Prostate gland (tissue), 2 donors: ENCODE measurements at regions not wholly inside any gene's neighbourhood (a gene's known extent, or its start where the extent isn't known, plus 50 kb on each side); places are given as distances from the start of the nearest gene placed in this dataset.
"Not testable (repeated sequence)": the region's sequence is repeated elsewhere in the genome, so short reads cannot be mapped to it uniquely, and the experiment has no call there.

Experiments
- DNase-seq: peaks from one replicate; pipeline ENCODE4 v3.0.0-alpha.2; 2019; ENCODE audit warnings: low spot score
- H3K27ac ChIP-seq, 2 donors: fragments of 200-600 bp; sonication (generic); 2 replicates each; pipeline ENCODE4 v1.5.1; 2017 to 2019
- H3K27me3 ChIP-seq: fragments of 200-600 bp; sonication (generic); replicated peaks from 2 replicates; pipeline ENCODE4 v1.5.1; 2019; ENCODE audit not compliant: insufficient read depth
- H3K36me3 ChIP-seq, 2 donors: fragments of 200-600 bp; sonication (generic); 1 replicate in 1 of 2; 2 replicates in 1 of 2; pipeline versions ENCODE4 v1.5.1 to v1.8.1; 2017 to 2019
- H3K4me1 ChIP-seq: fragments of 200-600 bp; sonication (generic); replicated peaks from 2 replicates; pipeline ENCODE4 v1.5.1; 2019
- H3K4me3 ChIP-seq, 2 donors: fragments of 200-600 bp; sonication (generic); 2 replicates each; pipeline ENCODE4 v1.5.1; 2017 to 2019
- H3K9me3 ChIP-seq: fragments of 200-600 bp; sonication (generic); 2 replicates; pipeline ENCODE4 v1.5.1; 2017
- POLR2A ChIP-seq: fragments of 450-650 bp; IDR thresholded peaks from one replicate; pipeline ENCODE4 v1.6.1; 2016; ENCODE audit warnings: antibody characterized with exemption, mild to moderate bottlenecking
- POLR2AphosphoS5 ChIP-seq: sonication (generic); formaldehyde crosslinking; IDR thresholded peaks from one replicate; pipeline ENCODE4 v1.6.1; 2017; ENCODE audit warnings: antibody characterized with exemption
- WGBS: methylation state at CpG from one replicate; pipeline ENCODE4 v1.1.5; 2018; 5-methylcytosine and 5-hydroxymethylcytosine counted together
- intact Hi-C: fragments of 100-400 bp; cut with DNase I; formaldehyde crosslinking; loops from one replicate; pipeline ENCODE4 v1.14.2; 2022
- TF ChIP-seq, protein P1 (sequence below), 4 experiments: fragments of 200-600 bp in 2 of 4; fragments of 450-650 bp in 2 of 4; sonication (generic) in 2 of 4; IDR thresholded peaks; 1 replicate in 3 of 4; 2 replicates in 1 of 4; pipeline ENCODE4 v1.5.1; 2016 to 2019; ENCODE audit warnings: antibody characterized with exemption in 4 of 4, mild to moderate bottlenecking in 2 of 4, moderate library complexity in 2 of 4

DNA sequence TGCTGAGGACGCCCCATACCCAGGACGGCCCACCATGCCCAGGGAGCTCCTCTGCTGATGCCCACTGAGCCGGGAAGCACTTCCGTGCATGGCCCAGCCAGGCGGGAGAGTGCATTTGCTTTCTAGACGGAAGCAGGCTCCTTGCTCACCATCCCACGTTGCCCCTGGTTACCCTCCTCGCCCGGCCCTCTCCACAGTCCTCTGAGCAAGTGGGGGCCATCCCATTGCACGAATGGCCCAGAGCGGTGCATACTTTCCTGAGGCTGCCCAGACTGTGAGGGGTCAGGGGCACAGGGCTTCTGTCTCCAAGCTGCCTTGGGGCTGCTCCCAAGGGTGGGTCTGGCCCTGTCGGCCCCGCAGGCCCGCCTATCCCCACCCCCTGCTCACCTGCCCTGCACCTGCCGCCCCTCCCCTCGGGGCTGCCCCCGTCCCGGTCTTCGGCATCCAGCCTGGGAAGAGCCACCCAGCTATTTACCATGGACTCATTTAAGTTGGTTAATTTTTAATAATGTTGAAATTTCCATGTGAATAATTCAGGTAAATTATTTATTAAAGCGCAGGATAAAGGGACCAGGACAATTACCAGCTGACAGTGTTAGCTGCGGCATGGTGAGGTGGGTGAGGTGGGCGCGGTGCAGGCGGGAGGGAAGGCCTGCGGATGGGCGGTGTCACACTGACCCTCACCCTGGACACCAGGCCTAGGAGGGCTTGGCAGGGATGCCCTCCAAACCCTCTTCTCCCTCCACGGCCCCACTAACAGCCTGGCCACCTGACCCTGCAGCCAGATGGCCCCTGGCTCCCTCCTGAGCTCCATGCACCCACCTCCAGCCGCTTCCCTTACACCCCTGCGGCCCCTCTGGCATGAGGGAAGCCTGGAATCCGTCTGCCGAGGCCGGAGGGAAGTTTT, 104.4 kb downstream of the MICALL2 start:
- WGBS, result 68% methylated on average over 32 of the region's 32 CpGs
- TF ChIP-seq, protein P1, sequence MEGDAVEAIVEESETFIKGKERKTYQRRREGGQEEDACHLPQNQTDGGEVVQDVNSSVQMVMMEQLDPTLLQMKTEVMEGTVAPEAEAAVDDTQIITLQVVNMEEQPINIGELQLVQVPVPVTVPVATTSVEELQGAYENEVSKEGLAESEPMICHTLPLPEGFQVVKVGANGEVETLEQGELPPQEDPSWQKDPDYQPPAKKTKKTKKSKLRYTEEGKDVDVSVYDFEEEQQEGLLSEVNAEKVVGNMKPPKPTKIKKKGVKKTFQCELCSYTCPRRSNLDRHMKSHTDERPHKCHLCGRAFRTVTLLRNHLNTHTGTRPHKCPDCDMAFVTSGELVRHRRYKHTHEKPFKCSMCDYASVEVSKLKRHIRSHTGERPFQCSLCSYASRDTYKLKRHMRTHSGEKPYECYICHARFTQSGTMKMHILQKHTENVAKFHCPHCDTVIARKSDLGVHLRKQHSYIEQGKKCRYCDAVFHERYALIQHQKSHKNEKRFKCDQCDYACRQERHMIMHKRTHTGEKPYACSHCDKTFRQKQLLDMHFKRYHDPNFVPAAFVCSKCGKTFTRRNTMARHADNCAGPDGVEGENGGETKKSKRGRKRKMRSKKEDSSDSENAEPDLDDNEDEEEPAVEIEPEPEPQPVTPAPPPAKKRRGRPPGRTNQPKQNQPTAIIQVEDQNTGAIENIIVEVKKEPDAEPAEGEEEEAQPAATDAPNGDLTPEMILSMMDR (IDR thresholded peaks at IDR 0.05), result no peak
- no peak for TF ChIP-seq POLR2AphosphoS5
- TF ChIP-seq POLR2A, result no peak
- Histone ChIP-seq H3K27ac (no peak overlapping the region), H3K4me3 (no peak overlapping the region), H3K27me3 (peaks cover 6% of the 10 kb centered on the region), H3K4me1 (no peaks in the 10 kb centered on the region), H3K9me3 (no peaks in the 10 kb centered on the region), H3K36me3 (no peaks in the 10 kb centered on the region)
- DNase-seq, result no peak
- intact Hi-C loops, result no loop called here

DNA sequence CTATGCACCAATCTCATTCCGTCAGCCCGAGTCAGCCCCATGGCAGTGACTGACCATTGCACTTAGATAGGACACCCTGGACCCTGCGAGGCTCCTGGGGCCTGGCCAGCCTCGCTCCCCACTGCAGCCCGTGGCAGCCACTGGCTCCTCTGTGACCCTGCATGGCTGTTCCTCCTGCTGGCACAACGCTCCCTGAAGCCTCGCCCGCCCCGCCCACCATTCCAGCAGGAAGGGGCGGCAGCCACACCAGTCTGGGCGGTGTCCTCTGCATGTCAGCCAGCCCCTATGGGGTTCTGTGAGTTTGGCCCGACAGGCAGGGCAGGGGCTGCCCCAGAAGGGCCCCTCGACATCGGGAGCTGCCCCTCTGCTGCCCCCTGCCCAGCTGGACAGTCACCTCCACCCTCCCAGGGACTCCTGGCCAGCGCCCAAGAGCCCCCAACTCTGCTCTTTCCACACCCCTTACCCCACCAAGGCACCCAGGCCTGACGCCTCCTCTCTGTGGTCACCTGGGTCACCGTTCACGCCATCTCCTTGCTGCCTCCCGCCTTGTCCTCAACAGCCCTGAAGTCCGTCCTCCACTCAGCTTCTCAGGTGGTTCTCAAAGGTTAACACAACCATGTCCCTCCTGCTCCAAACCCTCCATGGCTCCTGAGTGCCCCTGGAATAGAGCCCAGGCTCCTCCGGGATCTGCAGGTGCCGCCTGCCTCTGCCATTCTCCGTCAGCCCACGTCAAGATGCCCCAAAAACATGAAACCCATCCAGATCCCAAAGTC, 103.5 kb downstream of the MICALL2 start:
- H3K36me3 ChIP-seq, result no peaks in the 10 kb centered on the region
- no peak overlapping the region for H3K27ac ChIP-seq
- WGBS, result 42% methylated on average over 24 of the region's 24 CpGs
- no peak for DNase-seq
- no peak for TF ChIP-seq POLR2AphosphoS5
- no peak overlapping the region for H3K4me3 ChIP-seq
- no peaks in the 10 kb centered on the region for H3K4me1 ChIP-seq
- intact Hi-C loops, result no loop called here
- H3K27me3 ChIP-seq, result peaks cover 6% of the 10 kb centered on the region
- no peaks in the 10 kb centered on the region for H3K9me3 ChIP-seq

DNA sequence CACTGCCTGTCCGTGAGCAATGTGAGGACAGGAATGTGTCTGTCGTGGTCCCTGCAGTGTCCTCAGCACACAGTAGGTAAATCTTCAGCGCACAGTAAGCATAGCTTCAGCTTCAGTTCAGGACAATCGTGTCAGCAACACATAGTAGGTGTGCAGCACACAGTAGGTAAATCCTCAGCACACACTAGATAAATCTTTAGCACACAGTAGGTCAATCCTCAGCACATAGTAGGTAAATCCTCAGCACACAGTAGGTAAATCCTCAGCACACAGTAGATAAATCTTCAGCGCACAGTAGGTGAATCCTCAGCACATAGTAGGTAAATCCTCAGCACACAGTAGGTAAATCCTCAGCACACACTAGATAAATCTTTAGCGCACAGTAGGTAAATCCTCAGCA, 102.4 kb downstream of the MICALL2 start:
- H3K9me3 ChIP-seq, H3K4me3 ChIP-seq, H3K36me3 ChIP-seq, H3K27me3 ChIP-seq, H3K4me1 ChIP-seq, intact Hi-C loops, H3K27ac ChIP-seq, DNase-seq: not testable (repeated sequence)
- 93% methylated on average over 6 of the region's 6 CpGs for WGBS

DNA sequence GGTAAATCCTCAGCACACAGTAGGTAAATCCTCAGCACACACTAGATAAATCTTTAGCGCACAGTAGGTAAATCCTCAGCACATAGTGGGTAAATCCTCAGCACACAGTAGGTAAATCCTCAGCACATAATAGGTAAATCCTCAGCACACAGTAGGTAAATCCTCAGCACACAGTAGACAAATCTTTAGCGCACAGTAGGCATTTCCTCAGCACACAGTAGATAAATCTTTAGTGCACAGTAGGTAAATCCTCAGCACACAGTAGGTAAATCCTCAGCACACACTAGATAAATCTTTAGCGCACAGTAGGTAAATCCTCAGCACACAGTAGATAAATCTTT, 102.0 kb downstream of the MICALL2 start:
- 98% methylated on average over 3 of the region's 3 CpGs for WGBS
- H3K4me1 ChIP-seq, H3K9me3 ChIP-seq, intact Hi-C loops, H3K27ac ChIP-seq, H3K36me3 ChIP-seq, H3K4me3 ChIP-seq, H3K27me3 ChIP-seq, DNase-seq: not testable (repeated sequence)

DNA sequence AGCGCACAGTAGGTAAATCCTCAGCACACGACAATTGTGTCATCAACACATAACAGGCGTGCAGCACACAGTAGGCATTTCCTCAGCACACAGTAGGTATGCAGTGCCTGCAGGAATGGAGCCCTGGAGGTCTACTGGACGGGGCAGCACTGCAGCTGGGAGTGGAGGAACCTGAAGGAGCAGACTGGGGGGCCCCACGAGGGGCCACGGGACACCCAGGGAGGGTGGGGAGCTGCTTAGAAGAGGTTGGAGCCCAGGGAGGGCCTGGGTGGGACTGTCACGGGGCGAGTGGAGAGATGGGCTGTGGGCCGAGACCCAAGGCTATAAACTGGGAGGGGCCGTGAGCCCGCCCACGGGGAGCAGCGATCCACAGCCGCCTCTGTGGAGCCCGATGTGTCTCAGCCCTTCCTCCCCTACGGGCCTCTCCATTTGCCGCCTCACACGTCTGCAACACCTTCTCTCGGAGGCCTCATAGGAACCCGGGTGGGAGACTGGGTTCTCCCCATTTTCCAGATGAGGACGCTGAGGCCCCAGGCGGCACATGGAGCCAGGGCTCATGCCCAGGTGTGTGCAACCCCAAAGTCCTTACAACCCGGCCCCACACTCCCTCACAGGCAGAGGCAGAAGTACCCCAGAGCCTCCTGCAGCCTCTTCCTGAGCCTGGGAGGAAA, 101.5 kb downstream of the MICALL2 start:
- Histone ChIP-seq H3K4me1 (no peaks in the 10 kb centered on the region), H3K9me3 (no peaks in the 10 kb centered on the region), H3K27ac (no peak overlapping the region), H3K27me3 (peaks cover 6% of the 10 kb centered on the region), H3K4me3 (no peak overlapping the region), H3K36me3 (no peaks in the 10 kb centered on the region)
- no peak for DNase-seq
- 43% methylated on average over 23 of the region's 23 CpGs for WGBS
- intact Hi-C loops, result no loop called here
- TF ChIP-seq, protein P1 (IDR thresholded peaks at IDR 0.05), result no peak
- TF ChIP-seq POLR2AphosphoS5, result no peak
- no peak for TF ChIP-seq POLR2A

DNA sequence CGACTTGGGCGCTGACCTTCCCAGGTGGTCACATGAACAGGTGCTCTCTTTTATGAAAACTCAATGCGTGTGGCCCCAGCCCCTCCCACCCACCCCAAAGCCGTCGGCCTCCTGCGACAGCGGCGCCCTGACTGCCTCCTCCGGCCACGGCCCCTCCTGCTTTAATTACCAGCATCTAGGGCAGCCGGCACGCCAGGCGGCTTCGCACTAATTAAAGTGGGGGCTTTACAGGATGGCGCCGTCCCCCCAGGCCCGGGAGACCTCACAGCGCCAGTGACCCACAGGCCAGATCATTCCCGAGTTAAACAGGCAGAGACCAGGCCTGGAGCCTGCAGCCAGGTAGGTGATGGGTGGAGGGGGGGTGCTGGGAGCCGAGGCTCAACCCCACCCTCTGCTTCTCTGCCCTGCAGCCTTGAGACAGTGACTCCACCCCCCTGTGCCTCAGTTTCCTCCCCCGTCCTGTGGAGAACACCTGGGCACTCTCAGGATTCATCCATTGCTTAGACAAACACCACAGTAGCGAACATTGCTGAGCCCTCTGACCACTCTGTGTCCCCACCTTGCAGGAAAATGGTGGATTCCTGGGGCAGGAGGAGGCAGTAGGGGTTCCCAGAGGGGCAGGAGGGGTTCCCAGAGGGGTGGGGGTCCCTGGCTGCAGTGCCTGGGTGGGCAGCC, 100.8 kb downstream of the MICALL2 start:
- Histone ChIP-seq H3K36me3 (no peaks in the 10 kb centered on the region), H3K9me3 (no peaks in the 10 kb centered on the region), H3K4me3 (no peak overlapping the region), H3K4me1 (no peaks in the 10 kb centered on the region), H3K27ac (no peak overlapping the region), H3K27me3 (peaks cover 6% of the 10 kb centered on the region)
- DNase-seq, result no peak
- TF ChIP-seq, protein P1 (IDR thresholded peaks at IDR 0.05), result no peak
- TF ChIP-seq POLR2A, result no peak
- no peak for TF ChIP-seq POLR2AphosphoS5
- intact Hi-C loops, result no loop called here
- 43% methylated on average over 17 of the region's 22 CpGs for WGBS
